CD4-positive, CD25-positive, alpha-beta regulatory T cell (primary cell): ENCODE measurements at regions not wholly inside any gene's neighbourhood (a gene's known extent, or its start where the extent isn't known, plus 50 kb on each side); places are given as distances from the start of the nearest gene placed in this dataset.

Experiments
- ATAC-seq, 2 donors: fragments of 150-1000 bp; cut with Tn5 transposase; one replicate each; pipeline ENCODE4 v1.10.0; 2021; ENCODE audit warnings: low read depth in 2 of 2, moderate number of reproducible peaks in 2 of 2, moderate library complexity in 1 of 2
- DNase-seq, 3 donors: peaks; one replicate each; pipeline versions ENCODE4 v3.0.0 to v3.0.0-alpha.2; 2012 to 2022; ENCODE audit warnings: mixed read lengths in 1 of 3
- H3K27ac ChIP-seq: one replicate; pipeline ENCODE4 v1.7.0; 2013; ENCODE audit warnings: mild to moderate bottlenecking, low read length; ENCODE audit not compliant: insufficient read depth, poor library complexity, severe bottlenecking
- H3K27me3 ChIP-seq: one replicate; pipeline ENCODE4 v1.7.0; 2013; ENCODE audit warnings: low read length; ENCODE audit not compliant: control insufficient read depth, insufficient read depth
- H3K36me3 ChIP-seq: one replicate; pipeline ENCODE4 v1.7.0; 2013; ENCODE audit warnings: mild to moderate bottlenecking, low read length, moderate library complexity; ENCODE audit not compliant: control insufficient read depth, insufficient read depth
- H3K4me1 ChIP-seq: 2 replicates; pipeline ENCODE4 v1.7.0; 2013; ENCODE audit warnings: mild to moderate bottlenecking, low read length; ENCODE audit not compliant: insufficient read depth, control insufficient read depth, poor library complexity, severe bottlenecking
- H3K4me3 ChIP-seq: one replicate; pipeline ENCODE4 v1.7.0; 2013; ENCODE audit warnings: low read depth, mild to moderate bottlenecking, low read length, moderate library complexity
- H3K9me3 ChIP-seq, 2 experiments: 1 replicate in 1 of 2; 2 replicates in 1 of 2; pipeline ENCODE4 v1.7.0; 2013; ENCODE audit warnings: low read length in 2 of 2, mild to moderate bottlenecking in 1 of 2, moderate library complexity in 1 of 2; ENCODE audit not compliant: control insufficient read depth in 2 of 2
- H3K27ac Mint-ChIP-seq, 3 donors: one replicate each; pipeline ENCODE4 v1.8.0; 2020 to 2022; ENCODE audit warnings: mild to moderate bottlenecking in 3 of 3, mixed read lengths in 3 of 3, moderate library complexity in 2 of 3
- H3K27me3 Mint-ChIP-seq: one replicate; pipeline ENCODE4 v1.8.0; 2022; ENCODE audit warnings: mild to moderate bottlenecking, mixed read lengths
- H3K36me3 Mint-ChIP-seq: one replicate; pipeline ENCODE4 v1.8.0; 2020; ENCODE audit warnings: mixed read lengths
- H3K4me1 Mint-ChIP-seq, 4 donors: one replicate each; pipeline ENCODE4 v1.8.0; 2020 to 2022; ENCODE audit warnings: mixed read lengths in 4 of 4, mild to moderate bottlenecking in 1 of 4
- H3K4me3 Mint-ChIP-seq, 4 donors: one replicate each; pipeline ENCODE4 v1.8.0; 2020 to 2022; ENCODE audit warnings: mild to moderate bottlenecking in 4 of 4, mixed read lengths in 4 of 4, moderate library complexity in 3 of 4
- H3K9me3 Mint-ChIP-seq, 7 donors: one replicate each; pipeline ENCODE4 v1.8.0; 2020 to 2022; ENCODE audit warnings: mixed read lengths in 7 of 7, mild to moderate bottlenecking in 3 of 7, moderate library complexity in 2 of 7

DNA sequence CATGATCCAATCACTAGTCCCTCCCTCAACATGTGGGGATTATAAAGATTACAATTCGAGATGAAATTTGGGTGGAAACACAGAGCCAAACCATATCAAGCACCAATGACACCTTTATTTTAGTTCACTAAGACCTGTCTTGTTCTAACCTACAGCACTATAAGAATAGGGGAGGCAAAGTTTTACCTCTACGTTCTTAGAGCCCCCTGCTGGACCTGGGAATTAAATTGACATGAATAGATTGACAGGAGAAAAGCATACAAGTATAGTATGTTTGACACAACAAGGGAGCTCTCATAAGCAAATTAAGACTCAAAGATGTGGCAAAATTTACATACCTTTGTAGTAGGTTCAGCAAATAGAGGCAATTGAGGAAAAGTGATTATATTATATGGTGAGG is 974.4 kb upstream of the ALCAM start:
- Mint-ChIP-seq H3K4me3 (no peak overlapping the region), H3K4me1 (no peaks in the 10 kb centered on the region)
- H3K4me3 ChIP-seq, result no peak overlapping the region

DNA sequence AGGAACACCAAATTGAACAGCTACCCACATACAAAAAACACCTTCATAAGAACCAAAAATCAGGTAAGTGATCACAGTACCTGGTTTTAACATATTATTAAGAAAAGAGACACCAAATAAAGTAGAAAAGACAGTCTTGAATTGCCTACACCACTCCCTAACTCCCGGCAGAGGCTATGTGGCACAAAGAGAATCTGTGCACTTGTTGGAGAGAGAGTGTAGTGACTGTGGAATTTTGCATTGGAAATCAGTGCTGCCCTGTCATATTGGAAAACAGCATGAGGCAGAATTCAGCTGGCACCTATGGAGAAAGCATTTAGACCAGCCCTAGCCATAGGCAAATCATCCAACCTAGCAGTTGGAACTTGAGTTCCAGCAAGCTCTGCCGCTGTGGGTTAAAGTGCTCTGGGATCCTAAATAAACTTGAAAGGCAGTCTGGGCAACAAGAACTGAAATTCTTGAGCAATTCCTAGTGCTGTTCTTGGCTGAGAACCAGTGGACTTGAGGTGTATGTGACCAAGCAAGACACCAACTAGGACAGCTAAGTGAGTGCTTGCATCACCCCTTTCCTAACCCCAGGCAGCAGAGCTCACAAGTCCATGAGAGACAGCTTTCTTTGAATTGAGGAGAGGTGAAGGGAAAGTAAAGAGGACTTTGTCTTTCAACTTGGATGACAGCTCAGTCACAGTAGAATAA is 969.6 kb upstream of the ALCAM start:
- peak overlapping the region in 1 of 4 donors; percentile 10 for H3K4me3 Mint-ChIP-seq
- H3K27ac Mint-ChIP-seq, result no peak overlapping the region
- H3K27me3 ChIP-seq, result no peaks in the 10 kb centered on the region
- H3K9me3 ChIP-seq, result no peaks in the 10 kb centered on the region
- H3K36me3 Mint-ChIP-seq, result no peaks in the 10 kb centered on the region
- no peaks in the 10 kb centered on the region for H3K27me3 Mint-ChIP-seq
- H3K9me3 Mint-ChIP-seq, result peaks cover 0 to 12% (median 3%) of the 10 kb centered on the region in 7 donors
- H3K4me3 ChIP-seq, result no peak overlapping the region
- no peaks in the 10 kb centered on the region for H3K4me1 Mint-ChIP-seq
- H3K27ac ChIP-seq, result no peak overlapping the region
- H3K36me3 ChIP-seq, result no peaks in the 10 kb centered on the region
- ATAC-seq, result no peak
- DNase-seq, result no peak
- H3K4me1 ChIP-seq, result no peaks in the 10 kb centered on the region

More for the DNA sequence above, 974.4 kb upstream of the ALCAM start:
- Histone ChIP-seq H3K36me3 (no peaks in the 10 kb centered on the region), H3K27me3 (no peaks in the 10 kb centered on the region), H3K4me1 (no peaks in the 10 kb centered on the region), H3K27ac (no peak overlapping the region), H3K9me3 (no peaks in the 10 kb centered on the region)
- no peaks in the 10 kb centered on the region for H3K27me3 Mint-ChIP-seq
- peaks cover 0 to 18% (median 3%) of the 10 kb centered on the region in 7 donors for H3K9me3 Mint-ChIP-seq
- no peak overlapping the region for H3K27ac Mint-ChIP-seq
- ATAC-seq (no peak), DNase-seq (no peak)
- no peaks in the 10 kb centered on the region for H3K36me3 Mint-ChIP-seq

DNA sequence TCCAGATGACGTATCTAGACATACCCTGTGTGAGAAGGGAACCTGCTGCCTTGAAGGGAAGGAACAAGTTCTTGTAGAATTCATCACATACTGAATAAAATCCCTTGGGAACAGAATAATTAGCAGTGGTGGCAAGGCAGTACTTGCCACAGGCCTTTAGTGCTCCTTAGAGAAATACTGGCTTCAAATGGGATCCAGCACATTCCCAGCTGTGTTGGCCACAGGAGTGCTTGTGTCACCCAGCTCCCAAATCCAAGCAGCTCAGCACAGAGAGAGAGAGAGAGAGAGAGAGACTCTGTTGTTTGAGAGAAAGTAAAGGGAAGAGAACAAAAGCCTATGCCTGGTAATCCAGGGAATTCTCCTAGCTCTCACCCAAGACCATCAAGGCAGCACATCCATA is 969.0 kb upstream of the ALCAM start:
- no peak overlapping the region for H3K4me3 ChIP-seq
- H3K4me1 Mint-ChIP-seq, result no peaks in the 10 kb centered on the region
- H3K27me3 ChIP-seq, result no peaks in the 10 kb centered on the region
- H3K9me3 Mint-ChIP-seq, result peaks cover 0 to 12% (median 3%) of the 10 kb centered on the region in 7 donors
- no peak overlapping the region for H3K27ac Mint-ChIP-seq
- H3K4me1 ChIP-seq, result no peaks in the 10 kb centered on the region
- H3K27ac ChIP-seq, result no peak overlapping the region
- H3K4me3 Mint-ChIP-seq, result no peak overlapping the region
- H3K36me3 ChIP-seq, result no peaks in the 10 kb centered on the region
- ATAC-seq (no peak), DNase-seq (no peak)
- no peaks in the 10 kb centered on the region for H3K9me3 ChIP-seq
- H3K36me3 Mint-ChIP-seq, result no peaks in the 10 kb centered on the region
- H3K27me3 Mint-ChIP-seq, result no peaks in the 10 kb centered on the region

DNA sequence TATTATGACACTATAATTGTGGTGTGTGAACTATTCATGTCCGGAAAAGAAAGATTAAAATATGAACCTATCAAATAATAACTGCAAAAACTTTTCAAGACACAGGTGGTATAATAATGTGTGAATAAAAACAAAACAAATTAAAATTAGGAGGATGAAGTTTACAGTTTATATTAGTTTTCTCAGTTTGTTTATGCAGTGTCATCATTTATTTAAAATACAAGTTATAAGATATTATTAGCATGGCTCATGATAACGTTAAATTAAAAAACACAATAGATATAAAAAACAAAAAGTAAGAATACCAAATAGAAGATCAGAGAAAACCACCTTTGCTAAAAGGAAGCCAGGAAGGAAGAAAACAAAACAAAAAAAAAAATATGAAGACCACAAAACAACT is 963.8 kb upstream of the ALCAM start:
- no peaks in the 10 kb centered on the region for H3K36me3 ChIP-seq

DNA sequence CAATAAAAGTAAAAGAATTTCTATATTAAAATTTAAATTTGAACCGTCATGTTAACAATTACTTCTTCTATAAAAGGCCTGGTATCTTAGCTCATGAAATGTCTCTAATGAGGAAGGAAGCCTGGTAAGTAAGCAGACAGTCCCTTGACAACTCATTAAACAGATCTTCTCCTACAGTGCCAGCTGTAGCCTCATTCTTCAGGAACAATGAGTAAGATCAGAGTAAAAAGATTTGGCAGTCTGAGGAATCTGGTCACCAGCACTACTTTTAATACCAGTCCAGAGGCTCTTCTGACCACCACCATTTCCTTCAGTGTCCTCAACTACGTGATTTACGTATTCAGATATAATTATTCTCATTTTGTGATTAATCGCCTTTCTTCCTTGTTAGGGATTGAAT is 955.0 kb upstream of the ALCAM start:
- Histone ChIP-seq H3K4me1 (no peaks in the 10 kb centered on the region), H3K27me3 (no peaks in the 10 kb centered on the region), H3K27ac (no peak overlapping the region), H3K9me3 (no peaks in the 10 kb centered on the region), H3K36me3 (no peaks in the 10 kb centered on the region), H3K4me3 (no peak overlapping the region)
- Mint-ChIP-seq H3K27ac (no peak overlapping the region), H3K9me3 (peaks cover 0 to 5% (median 3%) of the 10 kb centered on the region in 7 donors), H3K4me3 (no peak overlapping the region), H3K27me3 (no peaks in the 10 kb centered on the region), H3K4me1 (no peaks in the 10 kb centered on the region), H3K36me3 (no peaks in the 10 kb centered on the region)
- ATAC-seq (no peak), DNase-seq (no peak)

More for the DNA sequence above, 963.8 kb upstream of the ALCAM start:
- no peaks in the 10 kb centered on the region for H3K36me3 Mint-ChIP-seq
- H3K27me3 Mint-ChIP-seq, result no peaks in the 10 kb centered on the region
- H3K4me3 ChIP-seq, result no peak overlapping the region
- H3K27ac Mint-ChIP-seq, result no peak overlapping the region
- peaks cover 0 to 12% (median 3%) of the 10 kb centered on the region in 7 donors for H3K9me3 Mint-ChIP-seq
- DNase-seq, result no peak
- ATAC-seq, result no peak
- H3K4me1 Mint-ChIP-seq, result no peaks in the 10 kb centered on the region
- no peak overlapping the region for H3K4me3 Mint-ChIP-seq
- no peaks in the 10 kb centered on the region for H3K27me3 ChIP-seq
- no peak overlapping the region for H3K27ac ChIP-seq
- no peaks in the 10 kb centered on the region for H3K9me3 ChIP-seq
- H3K4me1 ChIP-seq, result no peaks in the 10 kb centered on the region

DNA sequence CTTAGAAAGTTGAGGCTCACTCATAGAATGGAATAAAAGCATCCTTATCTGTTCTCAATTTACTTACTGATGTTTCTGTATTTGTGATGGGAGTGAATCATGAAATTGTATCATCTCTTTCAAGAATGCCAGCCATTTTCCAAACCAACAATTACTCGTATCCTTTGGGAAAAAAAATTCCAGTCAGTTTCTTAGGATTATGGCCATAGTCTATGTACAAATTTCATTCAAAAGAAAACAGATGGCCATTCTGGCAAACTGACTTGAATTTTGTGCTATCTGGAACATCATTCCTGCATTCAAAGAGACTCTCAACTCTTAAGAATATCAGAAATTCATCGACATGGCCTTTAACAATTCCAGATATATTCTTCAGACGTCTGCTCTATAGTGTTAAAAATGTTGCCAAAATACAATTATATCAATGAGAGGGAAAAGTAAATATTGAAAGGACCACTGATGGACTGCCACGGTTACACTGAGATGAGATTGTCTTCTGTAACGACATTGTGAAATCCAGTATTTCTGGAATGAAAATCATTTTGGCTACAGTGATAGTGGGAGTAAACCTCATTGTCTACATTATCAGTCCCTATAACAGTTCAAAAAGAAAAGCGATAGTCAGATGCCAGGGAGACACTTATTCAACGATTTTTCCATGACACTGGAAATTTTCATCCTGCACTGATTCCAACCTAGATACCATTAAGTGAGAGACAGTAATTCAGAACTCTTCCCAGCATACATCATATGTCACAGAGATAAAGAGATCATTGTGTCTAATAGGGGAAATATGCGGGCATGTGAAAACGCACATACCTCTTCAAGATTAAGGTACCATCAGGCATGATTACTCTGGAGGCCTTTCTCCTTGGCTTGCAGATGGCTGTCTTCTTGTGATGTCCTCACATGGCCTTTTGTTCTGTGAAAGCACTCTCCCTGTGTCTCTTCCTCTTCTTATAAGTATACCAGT is 953.8 kb upstream of the ALCAM start:
- H3K4me3 Mint-ChIP-seq, result no peak overlapping the region
- no peak for ATAC-seq
- H3K27ac Mint-ChIP-seq, result no peak overlapping the region
- H3K4me1 Mint-ChIP-seq, result no peaks in the 10 kb centered on the region
- H3K27me3 ChIP-seq, result no peaks in the 10 kb centered on the region
- DNase-seq, result no peak
- H3K4me3 ChIP-seq, result no peak overlapping the region
- no peaks in the 10 kb centered on the region for H3K36me3 Mint-ChIP-seq
- H3K9me3 Mint-ChIP-seq, result peaks cover 0 to 5% (median 3%) of the 10 kb centered on the region in 7 donors
- no peak overlapping the region for H3K27ac ChIP-seq
- H3K36me3 ChIP-seq, result no peaks in the 10 kb centered on the region
- no peaks in the 10 kb centered on the region for H3K4me1 ChIP-seq
- no peaks in the 10 kb centered on the region for H3K27me3 Mint-ChIP-seq
- H3K9me3 ChIP-seq, result no peaks in the 10 kb centered on the region

DNA sequence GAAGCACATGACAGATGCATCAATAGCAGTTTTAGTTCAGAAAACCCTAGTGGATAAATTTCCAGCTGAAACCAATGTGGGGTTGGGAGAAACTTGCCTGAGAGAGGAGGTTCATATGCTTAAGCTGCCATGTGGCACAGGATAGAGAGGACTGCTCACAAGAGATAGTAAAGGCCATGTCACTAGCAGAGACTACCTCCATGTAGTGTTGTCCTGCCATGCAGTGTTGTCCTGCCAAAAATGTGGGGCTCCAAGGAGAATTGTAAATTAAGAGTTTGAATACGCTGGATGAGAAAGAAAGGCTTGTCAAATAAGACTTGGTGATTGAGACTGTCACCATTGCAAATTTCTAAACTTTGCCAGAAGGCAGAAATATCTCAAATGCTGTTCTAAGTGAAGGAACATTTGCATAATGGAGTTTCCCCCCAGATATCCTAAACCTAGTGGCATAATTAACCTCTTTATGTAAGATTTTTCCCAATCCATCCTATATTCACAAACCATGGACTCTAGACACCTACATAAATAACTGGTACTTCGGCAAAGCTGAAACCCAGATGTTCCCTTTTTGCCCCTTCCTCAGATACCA is 938.3 kb upstream of the ALCAM start:
- H3K27ac ChIP-seq, result no peak overlapping the region
- H3K4me3 Mint-ChIP-seq, result no peak overlapping the region
- no peaks in the 10 kb centered on the region for H3K36me3 ChIP-seq
- no peaks in the 10 kb centered on the region for H3K27me3 ChIP-seq
- DNase-seq, result no peak
- ATAC-seq, result no peak
- H3K4me1 Mint-ChIP-seq, result no peaks in the 10 kb centered on the region
- no peaks in the 10 kb centered on the region for H3K4me1 ChIP-seq
- no peaks in the 10 kb centered on the region for H3K27me3 Mint-ChIP-seq
- H3K9me3 ChIP-seq, result no peaks in the 10 kb centered on the region
- no peak overlapping the region for H3K27ac Mint-ChIP-seq
- peaks cover 0 to 8% (median 0%) of the 10 kb centered on the region in 7 donors for H3K9me3 Mint-ChIP-seq
- no peak overlapping the region for H3K4me3 ChIP-seq
- H3K36me3 Mint-ChIP-seq, result no peaks in the 10 kb centered on the region
